HG03039 (cell line): ENCODE measurements at regions not wholly inside any gene's neighbourhood (a gene's known extent, or its start where the extent isn't known, plus 50 kb on each side); places are given as distances from the start of the nearest gene placed in this dataset.
"Not testable (repeated sequence)": the region's sequence is repeated elsewhere in the genome, so short reads cannot be mapped to it uniquely, and the experiment has no call there.

Experiments used
- ATAC-seq: cut with Tn5 transposase; IDR thresholded peaks from one replicate; pipeline ENCODE4 v1.9.1; 2021; ENCODE audit warnings: mild to moderate bottlenecking, moderate library complexity; ENCODE audit not compliant: unreplicated experiment

- ATAC-seq, result no peak
Measured at GRCh38 chr6:126955621-126956020, 162.8 kb upstream of the RSPO3 start.

GRCh38 chr6:126957721-126958120, 160.8 kb upstream of the RSPO3 start:
- no peak for ATAC-seq

GRCh38 chr6:126959765-126960164, 158.7 kb upstream of the RSPO3 start:
- ATAC-seq, result no peak

GRCh38 chr6:126963077-126963809, 155.2 kb upstream of the RSPO3 start:
- no peak for ATAC-seq

GRCh38 chr6:126967296-126968005, 151.0 kb upstream of the RSPO3 start:
- no peak for ATAC-seq

- no peak for ATAC-seq
Measured at GRCh38 chr6:126976253-126976797, 142.1 kb upstream of the RSPO3 start.

- no peak for ATAC-seq
Measured at GRCh38 chr6:126983779-126984178, 134.7 kb upstream of the RSPO3 start.

- ATAC-seq, result not testable (repeated sequence)
Measured at GRCh38 chr6:126988125-126988524, 130.3 kb upstream of the RSPO3 start.

- ATAC-seq, result no peak
Measured at GRCh38 chr6:127000631-127001030, 117.8 kb upstream of the RSPO3 start.

GRCh38 chr6:127013865-127014264, 104.6 kb upstream of the RSPO3 start:
- no peak for ATAC-seq

GRCh38 chr6:127015858-127016257, 102.6 kb upstream of the RSPO3 start:
- ATAC-seq, result no peak

- ATAC-seq, result no peak
Measured at GRCh38 chr6:127019828-127020227, 98.6 kb upstream of the RSPO3 start.

GRCh38 chr6:127022302-127022701, 96.2 kb upstream of the RSPO3 start:
- no peak for ATAC-seq

GRCh38 chr6:127023001-127023778, 95.3 kb upstream of the RSPO3 start:
- no peak for ATAC-seq

- no peak for ATAC-seq
Measured at GRCh38 chr6:127026247-127026646, 92.2 kb upstream of the RSPO3 start.

- no peak for ATAC-seq
Measured at GRCh38 chr6:127030111-127030510, 88.4 kb upstream of the RSPO3 start.

GRCh38 chr6:127030836-127031235, 87.6 kb upstream of the RSPO3 start:
- ATAC-seq, result no peak

GRCh38 chr6:127031511-127031910, 87.0 kb upstream of the RSPO3 start:
- ATAC-seq, result no peak

GRCh38 chr6:127032971-127033370, 85.5 kb upstream of the RSPO3 start:
- no peak for ATAC-seq

- ATAC-seq, result no peak
Measured at GRCh38 chr6:127051571-127052260, 66.8 kb upstream of the RSPO3 start.
